Tibial nerve (tissue), 4 donors: ENCODE measurements at regions not wholly inside any gene's neighbourhood (a gene's known extent, or its start where the extent isn't known, plus 50 kb on each side); places are given as distances from the start of the nearest gene placed in this dataset.

ENCODE experiments used
- CTCF ChIP-seq, 5 experiments: fragments of 200-600 bp in 3 of 5; fragments of 450-650 bp in 2 of 5; sonication (generic) in 3 of 5; IDR thresholded peaks; one replicate each; pipeline ENCODE4 v1.5.1; 2016 to 2019; ENCODE audit warnings: antibody characterized with exemption in 5 of 5, mild to moderate bottlenecking in 3 of 5, moderate library complexity in 2 of 5
- EP300 ChIP-seq, 2 donors: sonication (generic); formaldehyde crosslinking; IDR thresholded peaks; one replicate each; pipeline ENCODE4 v1.6.1; 2017; ENCODE audit warnings: antibody characterized with exemption in 2 of 2, mild to moderate bottlenecking in 1 of 2

GRCh38 chr4:18923496-18924161, 902.1 kb upstream of the LCORL start:
- TF ChIP-seq CTCF (IDR thresholded peaks at IDR 0.05) (no peak), EP300 (IDR thresholded peaks at IDR 0.05) (no peak)
